ENCODE measurements at regions not wholly inside any gene's neighbourhood (a gene's known extent, or its start where the extent isn't known, plus 50 kb on each side); places are given as distances from the start of the nearest gene placed in this dataset.
A peak's percentile ranks its signal among the peaks of the same experiment; 100 is the strongest.

DNA sequence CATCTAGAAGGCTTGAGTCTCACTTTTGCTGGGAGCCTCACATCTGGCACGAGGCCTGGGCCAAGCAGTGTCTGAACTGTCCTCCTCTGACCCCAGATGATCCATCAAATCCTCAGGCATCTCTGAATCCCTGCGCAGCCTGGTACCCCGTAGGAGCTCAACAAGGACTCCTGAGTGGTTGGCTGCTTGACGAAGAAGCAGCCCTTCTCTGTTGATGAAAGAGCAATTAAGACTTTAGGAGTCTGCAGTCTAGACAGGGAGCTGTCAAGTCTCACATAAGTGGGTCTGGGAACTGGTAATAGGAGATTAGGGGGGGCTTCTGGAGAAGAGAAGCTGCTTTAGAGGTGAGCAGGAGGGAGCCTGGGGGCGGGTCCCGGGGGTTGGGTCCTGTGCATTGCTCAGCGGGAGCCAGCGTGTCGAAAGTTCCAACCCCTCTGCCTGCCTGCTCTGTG, 326.0 kb downstream of the RPS24 start:
- no peak for ATAC-seq (replicated peaks)
- Mint-ChIP-seq H3K4me3 (no peak overlapping the region), H3K4me1 (peaks cover 6% of the 10 kb centered on the region), H3K27ac (no peak overlapping the region), H3K27me3 (peaks cover 3% of the 10 kb centered on the region), H3K9me3 (no peaks in the 10 kb centered on the region), H3K36me3 (ENCODE audit: low read depth) (no peaks in the 10 kb centered on the region)

- H3K27ac Mint-ChIP-seq: no peak overlapping the region
- H3K27me3 Mint-ChIP-seq: peaks cover 3% of the 10 kb centered on the region
- peaks cover 6% of the 10 kb centered on the region for H3K4me1 Mint-ChIP-seq
Measured at GRCh38 chr10:78360284-78360683, 326.6 kb downstream of the RPS24 start.

GRCh38 chr10:78361031-78361430, 327.4 kb downstream of the RPS24 start:
- Mint-ChIP-seq H3K4me3 (no peak overlapping the region), H3K4me1 (peaks cover 6% of the 10 kb centered on the region), H3K27me3 (peaks cover 3% of the 10 kb centered on the region), H3K36me3 (ENCODE audit: low read depth) (no peaks in the 10 kb centered on the region), H3K9me3 (no peaks in the 10 kb centered on the region), H3K27ac (no peak overlapping the region)
- peak; percentile 62 for ATAC-seq (replicated peaks)

More at GRCh38 chr10:78360284-78360683, 326.6 kb downstream of the RPS24 start:
- H3K36me3 Mint-ChIP-seq (ENCODE audit: low read depth): no peaks in the 10 kb centered on the region
- no peak overlapping the region for H3K4me3 Mint-ChIP-seq
- no peaks in the 10 kb centered on the region for H3K9me3 Mint-ChIP-seq
- no peak for ATAC-seq (replicated peaks)

DNA sequence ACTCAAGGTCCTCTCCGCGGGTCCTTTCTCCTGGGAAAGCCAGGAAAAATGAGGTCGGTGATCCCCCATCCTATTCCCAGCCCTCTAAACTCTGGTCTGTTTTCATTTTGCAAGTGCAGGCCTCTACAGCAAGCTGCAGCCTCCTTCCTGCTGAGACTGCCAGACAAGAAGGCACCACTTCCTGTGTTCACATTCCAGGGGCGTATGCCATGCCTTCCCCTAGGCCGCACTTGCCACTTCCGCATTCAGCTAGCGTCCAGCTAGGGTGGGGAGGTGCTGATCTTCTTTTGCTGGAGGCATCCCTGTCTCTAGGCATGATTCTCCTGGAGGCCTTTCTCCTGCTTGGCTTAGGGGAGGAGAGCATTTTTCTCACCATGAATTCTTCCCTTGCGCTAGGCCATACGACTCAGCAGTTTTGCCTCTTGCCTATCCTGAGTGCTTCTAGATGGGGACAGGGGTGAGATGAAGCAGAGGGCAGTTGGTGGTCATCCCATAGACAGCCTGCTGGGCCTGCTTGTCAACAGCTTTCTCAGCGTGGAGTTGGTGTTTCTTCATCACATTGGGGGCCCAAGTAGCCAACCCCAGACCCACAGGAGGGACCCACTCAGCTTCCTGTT, 328.9 kb downstream of the RPS24 start:
- Mint-ChIP-seq H3K36me3 (ENCODE audit: low read depth) (no peaks in the 10 kb centered on the region), H3K27me3 (peaks cover 3% of the 10 kb centered on the region), H3K4me3 (peak overlapping the region; percentile 51), H3K4me1 (peaks cover 6% of the 10 kb centered on the region), H3K9me3 (no peaks in the 10 kb centered on the region), H3K27ac (peak overlapping the region; percentile 66)
- ATAC-seq (replicated peaks): no peak

DNA sequence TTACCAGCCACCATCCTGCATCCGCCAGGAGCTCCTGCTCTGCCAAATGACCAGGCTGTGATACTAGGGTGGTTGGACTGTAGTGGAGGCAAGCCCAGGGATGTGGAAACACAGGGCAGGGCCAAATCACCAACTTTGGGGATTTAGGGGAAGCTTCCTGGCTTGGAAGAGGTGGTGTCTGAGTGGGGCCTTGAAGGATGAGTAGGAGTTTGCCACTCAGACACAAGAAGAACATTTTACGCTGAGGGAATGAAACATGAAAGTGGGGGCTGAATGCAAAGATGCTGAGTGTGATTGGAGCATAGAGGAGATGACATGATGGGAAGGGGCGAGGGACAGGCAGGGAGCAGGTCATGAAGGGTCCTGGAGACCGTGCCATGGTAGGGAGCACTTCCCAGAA, 329.5 kb downstream of the RPS24 start:
- Mint-ChIP-seq H3K27ac (peak overlapping the region; percentile 66), H3K4me3 (no peak overlapping the region), H3K9me3 (no peaks in the 10 kb centered on the region), H3K27me3 (peaks cover 2% of the 10 kb centered on the region), H3K4me1 (peaks cover 6% of the 10 kb centered on the region), H3K36me3 (ENCODE audit: low read depth) (no peaks in the 10 kb centered on the region)
- no peak for ATAC-seq (replicated peaks)

- no peak overlapping the region for H3K27ac Mint-ChIP-seq
- H3K27me3 Mint-ChIP-seq: no peaks in the 10 kb centered on the region
- no peak for ATAC-seq (replicated peaks)
- no peaks in the 10 kb centered on the region for H3K9me3 Mint-ChIP-seq
- peaks cover 6% of the 10 kb centered on the region for H3K4me1 Mint-ChIP-seq
- no peaks in the 10 kb centered on the region for H3K36me3 Mint-ChIP-seq (ENCODE audit: low read depth)
- H3K4me3 Mint-ChIP-seq: no peak overlapping the region
Measured at GRCh38 chr10:78365694-78366093, 332.0 kb downstream of the RPS24 start.

DNA sequence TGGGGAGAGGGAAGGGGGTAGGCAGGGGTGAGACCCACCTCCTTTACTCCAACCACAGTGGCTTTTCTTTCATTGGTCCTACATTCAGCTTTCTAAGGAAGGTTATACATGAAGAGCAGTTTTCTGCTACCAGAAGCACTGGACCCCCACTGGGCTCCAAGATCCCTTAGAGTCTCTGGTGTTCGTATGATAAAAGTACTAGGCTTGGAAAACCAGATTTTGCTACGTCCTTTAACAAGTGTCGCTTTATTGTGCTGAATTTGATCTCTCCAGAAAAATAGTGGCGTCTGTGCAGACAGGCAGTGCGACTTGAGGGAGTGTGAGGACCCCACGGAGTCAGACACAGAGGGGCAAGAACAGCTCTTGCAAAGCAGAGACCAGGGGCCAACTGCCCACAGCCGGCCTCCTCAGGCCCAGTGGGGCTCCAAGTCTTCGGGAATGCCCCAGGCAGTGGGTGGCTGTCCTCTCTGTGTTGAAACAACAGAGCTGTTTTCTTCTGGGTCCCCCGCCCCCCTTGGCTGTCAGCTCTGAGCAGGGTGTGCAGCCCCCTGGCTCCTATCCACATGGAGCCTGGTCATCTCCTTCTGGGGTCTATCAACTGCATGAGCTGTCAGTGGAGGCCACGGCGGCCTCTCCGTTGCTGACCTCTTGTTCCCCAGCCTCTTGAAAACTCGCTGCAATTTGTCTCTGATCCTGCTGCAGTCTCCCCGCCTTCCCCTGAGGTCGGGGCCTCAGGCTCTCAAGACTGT, 333.2 kb downstream of the RPS24 start:
- no peaks in the 10 kb centered on the region for H3K9me3 Mint-ChIP-seq
- no peaks in the 10 kb centered on the region for H3K27me3 Mint-ChIP-seq
- no peaks in the 10 kb centered on the region for H3K36me3 Mint-ChIP-seq (ENCODE audit: low read depth)
- no peak for ATAC-seq (replicated peaks)
- H3K4me3 Mint-ChIP-seq: no peak overlapping the region
- H3K4me1 Mint-ChIP-seq: peaks cover 6% of the 10 kb centered on the region
- no peak overlapping the region for H3K27ac Mint-ChIP-seq

DNA sequence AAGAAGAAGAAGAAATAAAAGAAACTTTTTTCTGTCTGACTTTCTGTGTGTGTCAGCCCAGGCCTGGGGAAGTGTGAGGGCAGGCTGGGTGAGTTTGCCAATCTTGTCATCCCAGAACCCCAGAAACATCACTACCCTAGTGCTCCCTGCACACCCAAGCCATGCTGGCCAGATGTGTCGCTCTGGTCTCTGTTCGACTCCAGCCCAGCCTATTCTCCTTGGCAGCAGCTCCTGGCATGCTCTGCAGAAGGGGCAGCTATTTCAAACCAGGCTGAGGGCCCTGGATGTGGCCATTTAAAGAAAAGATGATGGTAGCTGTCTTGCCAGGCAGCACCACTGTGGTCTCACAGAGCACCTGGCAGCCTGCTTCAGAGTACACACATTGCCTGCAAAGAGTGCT, 334.1 kb downstream of the RPS24 start:
- no peak overlapping the region for H3K27ac Mint-ChIP-seq
- H3K36me3 Mint-ChIP-seq (ENCODE audit: low read depth): no peaks in the 10 kb centered on the region
- H3K9me3 Mint-ChIP-seq: no peaks in the 10 kb centered on the region
- H3K4me3 Mint-ChIP-seq: no peak overlapping the region
- H3K27me3 Mint-ChIP-seq: no peaks in the 10 kb centered on the region
- ATAC-seq (replicated peaks): no peak
- no peaks in the 10 kb centered on the region for H3K4me1 Mint-ChIP-seq

DNA sequence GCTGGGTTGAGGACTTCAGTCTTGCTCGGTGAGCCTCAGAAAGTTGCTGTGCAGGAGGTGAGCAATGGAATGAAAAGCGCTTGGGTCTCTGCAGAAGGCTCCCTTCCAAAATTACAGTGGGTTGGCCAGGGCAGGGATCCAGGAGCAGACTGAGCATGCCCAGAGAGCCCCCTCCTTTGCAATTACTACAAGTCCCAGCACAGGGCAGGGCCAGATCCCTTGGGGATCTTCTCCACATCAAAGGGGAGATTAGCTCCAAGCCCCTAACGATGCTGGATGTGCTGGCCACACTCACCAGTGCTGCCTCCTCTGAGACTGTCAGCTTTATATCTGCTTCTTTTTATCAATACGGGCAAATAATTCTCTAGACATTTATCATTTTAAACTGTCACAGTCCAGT, 337.5 kb downstream of the RPS24 start:
- Mint-ChIP-seq H3K4me1 (no peaks in the 10 kb centered on the region), H3K27ac (no peak overlapping the region), H3K27me3 (no peaks in the 10 kb centered on the region), H3K4me3 (no peak overlapping the region), H3K36me3 (ENCODE audit: low read depth) (no peaks in the 10 kb centered on the region), H3K9me3 (no peaks in the 10 kb centered on the region)
- no peak for ATAC-seq (replicated peaks)

- no peaks in the 10 kb centered on the region for H3K27me3 Mint-ChIP-seq
- no peak for ATAC-seq (replicated peaks)
- H3K4me1 Mint-ChIP-seq: no peaks in the 10 kb centered on the region
- H3K9me3 Mint-ChIP-seq: no peaks in the 10 kb centered on the region
- H3K4me3 Mint-ChIP-seq: no peak overlapping the region
- H3K36me3 Mint-ChIP-seq (ENCODE audit: low read depth): no peaks in the 10 kb centered on the region
- no peak overlapping the region for H3K27ac Mint-ChIP-seq
Measured at GRCh38 chr10:78372806-78373205, 339.1 kb downstream of the RPS24 start.

DNA sequence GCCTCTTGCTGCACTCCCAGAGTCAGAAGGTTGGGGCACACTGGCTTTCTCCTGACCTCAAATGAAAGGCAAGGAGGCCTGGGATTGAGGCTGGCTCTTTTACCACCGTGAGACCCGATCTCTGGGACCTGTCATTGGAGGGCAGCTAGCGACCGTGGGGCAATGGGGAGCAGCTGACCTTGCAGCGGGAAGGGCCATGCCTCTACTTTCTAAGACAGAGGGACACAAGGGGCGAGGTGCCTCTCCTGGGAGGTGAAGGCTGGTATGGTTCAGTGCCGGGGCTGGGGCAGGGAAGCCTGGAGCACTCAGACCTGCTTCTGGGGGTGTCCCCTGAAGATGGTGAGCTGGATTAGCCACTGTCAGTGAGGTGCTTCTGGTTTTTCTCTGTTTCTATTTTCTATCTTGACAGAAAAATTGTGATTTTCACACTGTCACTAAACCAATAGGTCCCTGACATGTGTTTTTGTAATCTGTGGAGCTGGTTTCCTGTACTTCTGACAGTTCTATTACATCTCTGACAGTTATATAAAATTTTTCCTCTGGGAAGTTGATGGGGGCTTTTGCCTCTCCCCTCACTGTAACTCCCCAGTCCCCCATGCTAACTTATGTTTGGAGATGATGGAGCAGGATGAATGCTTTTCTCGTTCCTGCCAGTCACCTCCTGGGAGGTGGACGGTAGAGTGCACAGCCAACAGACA, 340.8 kb downstream of the RPS24 start:
- ATAC-seq (replicated peaks): no peak
- Mint-ChIP-seq H3K36me3 (ENCODE audit: low read depth) (no peaks in the 10 kb centered on the region), H3K9me3 (no peaks in the 10 kb centered on the region), H3K4me3 (no peak overlapping the region), H3K27ac (no peak overlapping the region), H3K27me3 (no peaks in the 10 kb centered on the region), H3K4me1 (no peaks in the 10 kb centered on the region)

DNA sequence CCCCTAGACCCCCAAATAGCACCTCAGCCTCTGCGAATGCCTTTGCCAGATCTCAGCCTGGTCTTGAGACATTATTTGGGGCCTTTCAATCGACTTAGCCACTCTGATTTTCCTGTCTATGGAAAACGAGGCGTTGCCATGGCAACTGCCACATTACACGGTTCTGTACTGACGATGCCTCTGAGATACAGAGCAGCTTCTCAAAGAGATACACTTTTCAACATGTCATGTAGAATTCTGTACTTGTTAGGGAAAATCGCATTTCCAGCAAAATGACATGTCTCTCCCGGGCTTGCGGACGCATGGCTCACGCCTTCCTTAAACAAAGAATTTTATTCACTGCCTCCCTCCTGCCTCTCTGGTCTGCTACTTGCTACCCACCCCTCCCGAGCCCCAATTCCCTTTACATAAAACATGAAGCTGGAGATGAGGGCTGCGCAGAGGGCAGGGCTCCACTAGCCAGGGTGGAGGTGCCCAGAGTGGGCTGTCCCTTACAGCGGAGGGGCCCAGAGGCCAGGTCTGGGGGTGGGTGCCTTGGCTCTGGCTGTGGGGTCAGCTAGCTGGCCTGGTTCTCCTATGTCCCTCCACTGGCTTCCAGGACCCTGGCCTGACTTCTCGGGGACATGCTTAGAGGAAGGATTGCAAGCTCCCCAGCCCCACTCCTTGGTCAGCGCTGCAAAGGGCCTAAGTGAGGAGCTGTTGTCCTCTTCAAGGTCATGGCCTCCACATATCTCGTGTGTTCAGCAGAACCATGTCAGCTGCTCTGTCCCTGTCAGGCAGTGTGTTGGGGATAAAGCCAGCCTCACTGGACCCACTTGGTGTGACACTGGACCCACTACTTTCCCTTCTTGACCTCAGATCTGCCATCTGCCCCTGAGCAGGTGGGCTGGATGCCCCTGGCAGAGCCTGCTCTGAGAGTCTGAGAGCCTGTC, 342.5 kb downstream of the RPS24 start:
- Mint-ChIP-seq H3K27me3 (no peaks in the 10 kb centered on the region), H3K9me3 (no peaks in the 10 kb centered on the region), H3K4me1 (no peaks in the 10 kb centered on the region), H3K27ac (no peak overlapping the region), H3K4me3 (no peak overlapping the region), H3K36me3 (ENCODE audit: low read depth) (no peaks in the 10 kb centered on the region)
- ATAC-seq (replicated peaks): no peak

GRCh38 chr10:78377356-78377755, 343.7 kb downstream of the RPS24 start:
- no peak for ATAC-seq (replicated peaks)
- no peak overlapping the region for H3K4me3 Mint-ChIP-seq
- H3K27me3 Mint-ChIP-seq: no peaks in the 10 kb centered on the region
- no peaks in the 10 kb centered on the region for H3K4me1 Mint-ChIP-seq
- no peak overlapping the region for H3K27ac Mint-ChIP-seq
- no peaks in the 10 kb centered on the region for H3K36me3 Mint-ChIP-seq (ENCODE audit: low read depth)
- no peaks in the 10 kb centered on the region for H3K9me3 Mint-ChIP-seq

DNA sequence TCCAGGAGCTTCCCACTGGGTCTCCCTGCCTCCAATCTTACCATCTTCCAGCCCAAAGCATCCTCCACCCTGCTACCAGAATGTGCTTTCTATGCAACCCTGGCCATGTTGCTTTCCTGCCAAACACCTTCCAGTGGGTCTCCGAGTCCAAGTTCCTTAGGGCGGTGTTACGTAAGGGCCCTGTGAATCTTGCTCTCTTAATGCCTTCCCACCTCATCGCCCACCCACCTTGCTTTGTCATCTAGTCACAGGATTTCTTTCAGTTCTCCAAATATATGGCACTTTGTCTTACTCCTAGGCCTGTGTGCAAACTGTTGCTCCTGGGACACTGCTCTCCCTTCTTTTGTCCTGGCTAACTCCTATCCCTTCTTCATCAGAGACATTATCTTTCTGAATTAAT, 344.5 kb downstream of the RPS24 start:
- Mint-ChIP-seq H3K27ac (no peak overlapping the region), H3K36me3 (ENCODE audit: low read depth) (no peaks in the 10 kb centered on the region), H3K27me3 (no peaks in the 10 kb centered on the region), H3K9me3 (no peaks in the 10 kb centered on the region), H3K4me3 (no peak overlapping the region), H3K4me1 (no peaks in the 10 kb centered on the region)
- no peak for ATAC-seq (replicated peaks)

Data from activated T-helper 17 cell treated with anti-CD3 and anti-CD28 coated beads, Interleukin-2, amount 50 U/mL, for 72 hours (primary cell).